AG09309 (cell line): ENCODE measurements at regions not wholly inside any gene's neighbourhood (a gene's known extent, or its start where the extent isn't known, plus 50 kb on each side); places are given as distances from the start of the nearest gene placed in this dataset.

Experiments used
- DNase-seq: peaks from one replicate; pipeline ENCODE4 v3.0.0-alpha.2; 2010; ENCODE audit warnings: low read depth
- H3K4me3 ChIP-seq: 2 replicates; pipeline ENCODE4 v1.5.1; 2011; ENCODE audit warnings: mild to moderate bottlenecking, low read depth, low read length, moderate library complexity; ENCODE audit not compliant: control insufficient read depth
- TF ChIP-seq, protein P1 (sequence below): IDR thresholded peaks from 2 replicates; pipeline ENCODE4 v1.5.1; 2011; ENCODE audit warnings: mild to moderate bottlenecking, low read depth, low read length, inconsistent platforms; ENCODE audit not compliant: insufficient read depth, control insufficient read depth; ENCODE audit errors: missing control alignments

DNA sequence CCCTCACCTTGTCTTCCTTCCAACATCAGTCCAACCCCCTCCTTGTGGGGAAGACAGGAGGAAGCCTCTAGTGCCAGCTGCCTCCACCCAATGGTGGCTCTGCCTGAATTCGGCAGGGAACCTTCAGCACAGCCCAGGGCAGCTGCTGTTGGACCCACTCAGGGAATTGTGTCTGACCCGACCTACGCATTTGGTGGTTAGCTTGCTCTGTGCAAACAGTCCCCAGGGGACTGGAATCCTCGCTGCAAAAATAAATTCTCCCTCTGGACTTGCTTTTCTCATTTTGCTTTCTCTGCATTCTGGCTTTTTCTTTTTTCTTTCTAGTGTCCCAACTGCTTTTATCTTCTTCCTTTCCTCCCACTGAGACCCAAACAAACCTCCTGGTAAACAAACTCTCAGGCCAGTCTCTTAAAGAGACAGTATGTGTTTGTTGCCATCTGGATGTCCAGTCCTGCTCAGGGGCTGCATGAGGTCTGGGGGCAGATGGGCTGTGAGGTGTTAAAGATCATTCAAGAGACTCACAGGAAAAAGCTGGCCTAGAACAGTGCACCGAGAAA lies 137.7 kb upstream of the HAAO start:
- TF ChIP-seq, protein P1, sequence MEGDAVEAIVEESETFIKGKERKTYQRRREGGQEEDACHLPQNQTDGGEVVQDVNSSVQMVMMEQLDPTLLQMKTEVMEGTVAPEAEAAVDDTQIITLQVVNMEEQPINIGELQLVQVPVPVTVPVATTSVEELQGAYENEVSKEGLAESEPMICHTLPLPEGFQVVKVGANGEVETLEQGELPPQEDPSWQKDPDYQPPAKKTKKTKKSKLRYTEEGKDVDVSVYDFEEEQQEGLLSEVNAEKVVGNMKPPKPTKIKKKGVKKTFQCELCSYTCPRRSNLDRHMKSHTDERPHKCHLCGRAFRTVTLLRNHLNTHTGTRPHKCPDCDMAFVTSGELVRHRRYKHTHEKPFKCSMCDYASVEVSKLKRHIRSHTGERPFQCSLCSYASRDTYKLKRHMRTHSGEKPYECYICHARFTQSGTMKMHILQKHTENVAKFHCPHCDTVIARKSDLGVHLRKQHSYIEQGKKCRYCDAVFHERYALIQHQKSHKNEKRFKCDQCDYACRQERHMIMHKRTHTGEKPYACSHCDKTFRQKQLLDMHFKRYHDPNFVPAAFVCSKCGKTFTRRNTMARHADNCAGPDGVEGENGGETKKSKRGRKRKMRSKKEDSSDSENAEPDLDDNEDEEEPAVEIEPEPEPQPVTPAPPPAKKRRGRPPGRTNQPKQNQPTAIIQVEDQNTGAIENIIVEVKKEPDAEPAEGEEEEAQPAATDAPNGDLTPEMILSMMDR, result no peak
- DNase-seq, result no peak
- no peak overlapping the region for H3K4me3 ChIP-seq

DNA sequence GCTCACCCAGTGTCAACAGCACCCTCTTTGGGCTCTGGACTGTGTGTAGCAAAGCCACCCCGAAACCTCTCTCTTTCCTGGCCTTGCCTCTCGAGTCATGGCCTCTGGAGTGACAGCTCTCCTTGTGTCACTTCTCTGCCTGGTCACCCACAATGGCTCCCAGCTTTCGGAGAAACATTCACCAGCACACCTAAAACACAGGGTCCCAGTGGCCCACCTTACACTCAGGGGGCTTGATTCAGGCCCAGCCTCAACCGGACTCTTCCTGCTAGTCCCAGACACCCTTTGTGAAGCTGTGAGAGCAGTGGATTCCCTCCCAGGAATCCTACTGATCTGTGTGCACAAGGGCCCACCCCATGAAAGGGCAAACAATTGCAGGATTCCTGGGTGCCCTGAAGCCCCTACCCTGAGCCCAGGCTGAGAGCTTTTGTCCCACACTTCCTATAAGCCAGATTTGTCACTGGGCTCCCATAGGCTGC lies 137.2 kb upstream of the HAAO start:
- TF ChIP-seq, protein P1, result no peak
- no peak for DNase-seq
- H3K4me3 ChIP-seq, result no peak overlapping the region

GRCh38 chr2:42928692-42929545 lies 136.5 kb upstream of the HAAO start:
- TF ChIP-seq, protein P1, result peak; percentile 56

GRCh38 chr2:42928161-42928691 lies 135.8 kb upstream of the HAAO start:
- no peak overlapping the region for H3K4me3 ChIP-seq
- TF ChIP-seq, protein P1, result no peak
- no peak for DNase-seq

More at GRCh38 chr2:42928692-42929545, 136.5 kb upstream of the HAAO start:
- DNase-seq, result no peak
- H3K4me3 ChIP-seq, result no peak overlapping the region

DNA sequence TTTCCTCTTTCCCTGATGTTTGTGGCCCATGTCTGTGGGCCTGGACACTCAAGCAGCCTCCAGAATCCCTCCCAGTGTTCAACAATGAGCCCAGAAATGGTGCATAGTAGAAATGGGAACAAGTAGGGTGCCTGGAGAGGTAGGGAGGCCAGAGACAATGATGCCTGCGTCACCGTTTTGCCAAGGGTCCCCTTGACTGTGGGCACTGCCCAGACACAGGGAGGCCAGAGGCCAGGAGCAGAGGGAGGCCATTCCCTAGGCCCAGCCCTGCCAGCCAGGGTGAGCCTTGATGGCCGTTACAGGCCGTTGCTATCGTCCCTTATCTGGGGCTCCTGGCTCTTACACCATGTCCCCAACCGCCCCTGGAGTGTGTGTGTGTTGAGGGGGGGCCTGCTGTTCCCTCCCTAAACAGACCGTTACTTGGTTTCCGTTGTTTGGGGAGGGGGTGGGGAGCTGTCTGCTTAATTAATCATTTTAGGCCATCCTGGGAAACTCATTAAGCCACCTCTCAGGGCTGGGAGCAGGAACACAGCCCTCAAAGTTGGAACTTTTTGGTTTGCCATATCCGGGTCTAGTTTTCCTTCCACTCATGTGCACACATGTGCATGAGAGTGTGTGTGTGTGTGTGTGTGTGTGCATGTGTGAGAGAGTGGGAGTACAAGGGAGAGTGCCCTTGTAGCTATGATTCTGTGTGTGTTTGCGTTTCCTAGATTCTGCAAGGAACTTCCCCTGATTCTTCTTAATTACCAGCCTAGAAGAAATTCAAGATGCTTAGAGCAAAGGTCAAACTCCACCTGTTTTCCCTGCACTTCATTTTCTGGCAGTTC lies 135.2 kb upstream of the HAAO start:
- no peak for DNase-seq
- TF ChIP-seq, protein P1, result no peak
- no peak overlapping the region for H3K4me3 ChIP-seq
